IPS-18a (cell line): ENCODE measurements at regions not wholly inside any gene's neighbourhood (a gene's known extent, or its start where the extent isn't known, plus 50 kb on each side); places are given as distances from the start of the nearest gene placed in this dataset.

Experiments used
- H3K27ac ChIP-seq: one replicate; pipeline ENCODE4 v1.5.1; 2013; ENCODE audit warnings: low read length
- H3K27me3 ChIP-seq: one replicate; pipeline ENCODE4 v1.6.1; 2013; ENCODE audit warnings: mild to moderate bottlenecking, low read length; ENCODE audit not compliant: control insufficient read depth, insufficient read depth
- H3K36me3 ChIP-seq: one replicate; pipeline ENCODE4 v1.6.1; 2013; ENCODE audit warnings: low read depth, low read length; ENCODE audit not compliant: control insufficient read depth
- H3K4me1 ChIP-seq: one replicate; pipeline ENCODE4 v1.6.1; 2013; ENCODE audit warnings: low read depth, low read length; ENCODE audit not compliant: control insufficient read depth
- H3K4me3 ChIP-seq: one replicate; pipeline ENCODE4 v1.5.1; 2013; ENCODE audit warnings: low read length
- H3K9ac ChIP-seq: one replicate; pipeline ENCODE4 v1.6.1; 2013; ENCODE audit warnings: mild to moderate bottlenecking, low read length, moderate library complexity
- H3K9me3 ChIP-seq: one replicate; pipeline ENCODE4 v1.6.1; 2013; ENCODE audit warnings: low read depth, low read length; ENCODE audit not compliant: control insufficient read depth

DNA sequence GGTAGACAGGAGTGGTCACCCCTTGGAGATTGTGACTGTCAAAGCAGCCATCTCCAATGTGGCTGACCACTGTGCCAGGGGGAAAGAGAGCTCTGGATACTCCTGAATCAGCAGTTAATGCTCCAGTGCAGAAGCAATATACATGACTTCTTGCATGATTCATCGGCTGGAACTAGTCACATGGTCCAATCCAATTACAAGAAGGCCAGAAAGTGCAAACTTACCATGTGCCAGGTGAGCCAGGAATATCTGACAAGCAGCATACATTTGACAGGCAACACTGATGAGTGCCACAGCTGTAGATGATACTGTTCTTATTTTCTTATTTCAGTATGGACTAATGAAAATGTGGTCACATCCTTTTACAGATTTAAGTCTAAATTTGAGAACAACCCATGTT, 440.0 kb upstream of the MPDZ start:
- Histone ChIP-seq H3K4me1 (peaks cover 21% of the 10 kb centered on the region), H3K9me3 (no peaks in the 10 kb centered on the region), H3K9ac (no peak overlapping the region), H3K4me3 (no peak overlapping the region), H3K27me3 (no peaks in the 10 kb centered on the region), H3K27ac (no peak overlapping the region), H3K36me3 (no peaks in the 10 kb centered on the region)

DNA sequence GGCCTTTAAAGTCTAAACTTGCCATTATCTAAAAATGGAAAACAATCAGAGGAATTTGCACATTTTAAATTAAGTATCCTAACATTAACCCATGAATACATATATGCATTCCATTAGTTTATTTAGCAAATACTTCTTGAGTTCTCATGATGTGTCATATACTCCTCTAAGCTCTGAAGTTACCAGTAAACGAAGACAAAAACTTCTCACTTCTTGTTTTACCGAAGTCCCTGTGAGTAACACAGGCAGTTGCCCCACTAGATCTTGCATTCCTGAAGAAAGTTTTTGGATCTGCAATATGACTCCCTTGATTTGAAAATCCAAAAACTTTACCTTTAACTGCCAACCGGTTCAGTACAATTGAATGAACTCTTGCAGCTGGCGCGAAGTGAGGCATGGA, 439.0 kb upstream of the MPDZ start:
- Histone ChIP-seq H3K4me3 (no peak overlapping the region), H3K27ac (no peak overlapping the region), H3K27me3 (no peaks in the 10 kb centered on the region), H3K9ac (no peak overlapping the region), H3K36me3 (no peaks in the 10 kb centered on the region), H3K9me3 (no peaks in the 10 kb centered on the region), H3K4me1 (peaks cover 21% of the 10 kb centered on the region)

DNA sequence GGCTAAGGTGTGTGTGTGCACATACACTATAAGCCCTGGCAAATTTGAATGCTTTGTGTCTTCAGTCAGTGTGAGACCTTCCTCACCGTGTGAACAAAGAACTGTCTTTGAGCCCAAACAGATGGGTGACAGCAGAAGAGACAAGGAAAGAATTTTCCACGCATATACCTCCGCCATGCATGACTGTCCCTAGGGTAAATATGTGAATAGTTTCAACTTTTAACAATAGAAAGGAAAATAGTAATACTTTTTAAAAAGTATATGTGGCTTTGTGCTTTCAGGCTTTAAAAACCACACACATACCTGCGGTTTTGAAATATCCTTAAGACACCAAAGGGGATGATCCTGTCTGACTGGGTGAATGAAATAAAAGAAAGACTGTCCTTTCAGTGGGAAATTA, 438.6 kb upstream of the MPDZ start:
- Histone ChIP-seq H3K9ac (no peak overlapping the region), H3K4me1 (peaks cover 21% of the 10 kb centered on the region), H3K9me3 (no peaks in the 10 kb centered on the region), H3K27me3 (no peaks in the 10 kb centered on the region), H3K4me3 (no peak overlapping the region), H3K36me3 (no peaks in the 10 kb centered on the region), H3K27ac (no peak overlapping the region)

DNA sequence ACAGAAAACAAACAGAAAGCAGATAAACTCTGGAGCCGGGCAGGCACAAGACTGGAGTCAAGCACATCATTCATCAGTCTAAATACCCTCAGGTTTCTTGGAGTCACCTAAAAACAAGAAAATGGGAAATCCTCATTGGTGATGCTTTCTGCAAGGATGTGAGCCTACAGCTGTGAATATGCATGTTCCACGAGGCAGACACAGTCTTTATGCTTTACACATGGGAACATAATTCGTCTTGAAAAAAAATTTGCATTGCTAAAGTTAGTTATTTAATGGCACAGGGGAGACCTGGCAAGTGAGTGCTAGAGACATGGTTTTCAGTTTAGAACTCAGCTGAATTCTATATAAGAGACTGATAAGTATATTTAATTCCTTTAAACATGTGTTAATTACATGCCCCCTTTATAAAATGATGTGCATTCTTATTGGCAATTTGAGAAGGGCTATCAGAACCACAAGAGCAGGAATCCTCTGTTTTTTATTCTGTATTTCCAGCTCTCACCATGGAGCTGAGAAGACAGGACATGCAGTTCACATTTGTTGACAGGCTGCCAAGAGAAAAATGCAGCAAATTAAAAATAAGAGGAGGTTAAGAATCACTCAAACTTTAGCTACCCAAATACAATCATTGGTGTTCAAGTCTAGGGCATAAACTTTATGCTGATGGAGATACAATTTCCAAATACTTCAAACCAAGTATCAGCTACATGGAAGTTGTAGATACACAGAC, 438.0 kb upstream of the MPDZ start:
- no peak overlapping the region for H3K9ac ChIP-seq
- no peaks in the 10 kb centered on the region for H3K9me3 ChIP-seq
- no peak overlapping the region for H3K4me3 ChIP-seq
- no peak overlapping the region for H3K27ac ChIP-seq
- peaks cover 21% of the 10 kb centered on the region for H3K4me1 ChIP-seq
- no peaks in the 10 kb centered on the region for H3K27me3 ChIP-seq
- H3K36me3 ChIP-seq = no peaks in the 10 kb centered on the region

DNA sequence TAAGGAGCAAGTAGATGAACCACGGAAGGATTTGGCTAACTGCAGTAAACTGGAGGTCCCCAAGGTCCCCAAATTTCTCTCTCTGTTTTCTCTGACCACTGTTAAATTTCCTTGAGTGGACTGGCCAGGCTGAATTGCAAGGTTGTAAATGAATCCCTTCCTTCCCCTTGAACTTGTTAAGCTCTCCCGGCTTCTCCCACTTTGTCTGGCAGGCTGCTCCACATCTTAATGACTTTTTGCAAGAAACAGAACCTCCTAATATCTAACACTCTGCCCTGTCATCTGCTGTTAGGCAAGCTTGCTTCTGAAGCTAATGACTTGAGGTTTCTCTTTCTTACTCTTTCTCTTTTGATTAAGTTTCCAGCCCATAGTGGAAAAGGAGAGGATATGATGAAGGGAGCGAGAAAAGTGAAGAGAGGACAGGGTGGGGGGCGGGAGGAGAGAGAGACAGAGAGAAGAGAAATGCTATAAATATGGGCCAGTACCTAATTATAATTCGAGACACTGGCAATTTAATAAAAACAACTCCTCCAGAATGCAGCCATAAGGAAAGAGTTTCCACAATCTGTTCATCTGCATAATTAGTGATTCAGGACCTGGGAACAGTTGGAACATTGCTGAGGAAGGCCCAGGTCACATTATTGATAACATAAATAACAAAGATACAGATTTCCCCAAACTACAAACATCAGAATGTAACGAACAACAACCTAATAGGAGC, 437.3 kb upstream of the MPDZ start:
- Histone ChIP-seq H3K27me3 (no peaks in the 10 kb centered on the region), H3K4me1 (peaks cover 21% of the 10 kb centered on the region), H3K27ac (no peak overlapping the region), H3K9ac (no peak overlapping the region), H3K36me3 (no peaks in the 10 kb centered on the region), H3K9me3 (no peaks in the 10 kb centered on the region), H3K4me3 (no peak overlapping the region)

DNA sequence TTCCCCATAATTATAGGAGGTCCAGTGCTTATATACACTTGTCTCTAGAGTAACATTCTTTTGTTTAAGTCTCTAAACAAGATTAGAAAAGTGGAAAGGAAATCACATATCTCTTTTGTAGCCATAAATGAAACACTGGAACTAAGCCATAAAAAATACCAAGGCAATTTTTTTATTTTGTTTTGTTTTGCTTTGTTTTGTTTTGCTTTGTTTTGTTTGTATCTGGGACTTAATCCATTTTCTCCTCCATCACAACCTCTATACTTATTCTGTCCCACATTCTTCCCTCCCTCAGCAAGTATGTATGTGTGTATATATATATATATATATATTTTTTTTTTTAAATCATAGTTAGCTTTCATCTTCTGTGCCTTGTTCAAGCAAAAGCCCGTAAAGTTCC, 436.6 kb upstream of the MPDZ start:
- Histone ChIP-seq H3K27me3 (no peaks in the 10 kb centered on the region), H3K27ac (no peak overlapping the region), H3K4me3 (no peak overlapping the region), H3K9me3 (no peaks in the 10 kb centered on the region), H3K4me1 (peaks cover 21% of the 10 kb centered on the region), H3K36me3 (no peaks in the 10 kb centered on the region), H3K9ac (no peak overlapping the region)

DNA sequence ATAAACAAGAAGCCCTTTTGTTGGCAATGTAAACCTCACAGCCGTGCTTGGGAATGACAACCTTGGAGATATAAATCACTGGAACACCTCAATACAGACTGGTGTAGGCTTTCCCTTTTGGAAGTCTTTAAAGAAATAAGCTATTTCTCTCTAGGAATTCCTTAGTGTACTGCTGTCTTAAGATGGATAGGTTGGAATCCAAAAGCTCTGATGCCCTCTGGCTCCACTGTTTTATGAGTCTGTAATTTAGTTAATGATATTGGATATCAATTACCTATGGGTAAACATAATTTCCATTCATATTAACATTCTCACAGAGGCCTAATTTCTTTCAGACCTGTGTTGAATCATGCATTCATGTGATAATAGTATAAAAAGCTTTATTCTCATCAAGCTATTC, 435.9 kb upstream of the MPDZ start:
- Histone ChIP-seq H3K4me1 (peaks cover 21% of the 10 kb centered on the region), H3K4me3 (no peak overlapping the region), H3K27me3 (no peaks in the 10 kb centered on the region), H3K9ac (no peak overlapping the region), H3K27ac (no peak overlapping the region), H3K36me3 (no peaks in the 10 kb centered on the region), H3K9me3 (no peaks in the 10 kb centered on the region)

DNA sequence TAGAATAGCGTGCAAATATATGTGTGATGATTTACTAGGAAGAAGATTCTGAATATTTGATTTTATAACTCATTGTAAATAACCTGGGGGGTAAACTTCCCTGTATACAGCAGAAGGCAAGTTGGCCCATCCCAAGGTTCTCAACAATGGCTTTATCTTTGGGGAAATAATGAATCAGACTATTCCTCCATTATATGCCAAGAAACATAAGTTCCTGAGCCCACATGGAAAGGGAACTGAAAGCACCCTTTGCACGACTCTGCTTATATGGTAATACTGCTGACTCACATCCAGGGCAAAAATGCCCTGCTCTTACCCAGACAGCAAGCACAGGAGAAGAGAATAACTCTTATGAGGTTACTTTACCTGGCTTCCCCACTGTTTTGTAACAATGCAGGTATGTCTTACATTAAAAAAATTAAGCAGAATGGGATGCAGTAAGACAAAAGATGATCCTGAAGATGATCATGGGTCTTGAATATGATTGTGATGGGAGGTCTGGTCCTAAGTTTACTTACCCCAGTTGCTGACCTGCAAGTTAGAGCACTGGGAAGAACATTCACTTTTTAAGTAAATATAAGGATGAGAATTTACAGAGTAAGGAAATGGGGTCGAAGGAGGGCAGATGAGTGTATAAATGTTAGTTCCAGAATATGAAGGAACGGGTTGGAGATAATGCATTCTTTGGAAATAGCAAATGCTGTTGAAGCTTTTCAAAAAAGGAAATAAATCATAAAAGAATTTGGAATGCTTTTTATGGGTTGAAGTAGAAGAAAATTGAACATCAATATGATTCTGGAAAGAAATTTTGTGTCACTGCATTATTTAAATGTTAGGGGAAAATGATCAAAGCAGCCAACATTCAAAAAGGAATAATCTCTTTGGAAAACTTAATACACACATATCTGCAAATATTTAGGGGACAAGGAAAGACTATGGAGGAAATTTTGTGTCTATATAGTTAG, 428.4 kb upstream of the MPDZ start:
- Histone ChIP-seq H3K27ac (no peak overlapping the region), H3K36me3 (no peaks in the 10 kb centered on the region), H3K9ac (no peak overlapping the region), H3K27me3 (no peaks in the 10 kb centered on the region), H3K4me1 (no peaks in the 10 kb centered on the region), H3K4me3 (no peak overlapping the region), H3K9me3 (no peaks in the 10 kb centered on the region)

DNA sequence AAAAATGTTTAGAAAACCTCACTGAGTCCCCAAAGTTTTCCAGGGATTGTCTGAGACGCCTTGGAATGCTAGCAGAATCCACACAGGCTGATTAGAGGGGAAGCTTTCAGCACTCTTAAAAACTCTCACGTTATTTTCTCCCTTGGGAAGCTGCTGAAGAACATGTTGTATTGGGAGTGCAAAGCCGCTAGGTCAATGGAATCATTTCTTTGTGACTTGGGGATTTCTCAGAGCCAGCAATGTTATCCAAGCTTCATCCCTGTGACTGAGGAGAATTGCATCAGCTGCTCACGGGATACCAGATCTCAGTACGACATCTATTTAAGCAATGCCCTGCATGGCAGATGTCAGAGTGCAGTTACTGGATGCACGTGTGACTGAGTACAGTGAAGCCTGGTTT, 426.4 kb upstream of the MPDZ start:
- Histone ChIP-seq H3K4me1 (no peaks in the 10 kb centered on the region), H3K27me3 (no peaks in the 10 kb centered on the region), H3K27ac (no peak overlapping the region), H3K9me3 (no peaks in the 10 kb centered on the region), H3K36me3 (no peaks in the 10 kb centered on the region), H3K4me3 (no peak overlapping the region), H3K9ac (no peak overlapping the region)

DNA sequence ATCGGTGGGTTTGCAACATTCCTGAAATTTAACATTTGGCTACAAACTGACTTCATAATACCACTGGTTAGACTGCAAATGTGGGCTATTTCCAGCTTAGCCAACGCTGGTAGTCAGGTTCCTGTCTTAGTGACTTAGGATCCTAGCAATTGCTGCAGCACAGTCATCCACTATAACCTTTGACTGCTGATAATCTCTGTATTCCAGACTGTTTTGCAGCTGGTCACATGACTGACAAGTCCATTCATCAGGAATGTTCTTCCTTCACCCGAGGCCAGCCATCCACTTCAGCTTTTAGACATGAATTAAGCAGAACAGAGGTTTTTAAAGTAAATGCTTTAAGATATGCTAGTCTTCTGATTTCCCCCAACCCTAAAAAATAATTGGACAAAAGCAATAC, 425.9 kb upstream of the MPDZ start:
- no peaks in the 10 kb centered on the region for H3K4me1 ChIP-seq
- H3K36me3 ChIP-seq = no peaks in the 10 kb centered on the region
- no peak overlapping the region for H3K27ac ChIP-seq
- H3K9me3 ChIP-seq = no peaks in the 10 kb centered on the region
- H3K9ac ChIP-seq = no peak overlapping the region
- H3K27me3 ChIP-seq = no peaks in the 10 kb centered on the region
- H3K4me3 ChIP-seq = no peak overlapping the region

DNA sequence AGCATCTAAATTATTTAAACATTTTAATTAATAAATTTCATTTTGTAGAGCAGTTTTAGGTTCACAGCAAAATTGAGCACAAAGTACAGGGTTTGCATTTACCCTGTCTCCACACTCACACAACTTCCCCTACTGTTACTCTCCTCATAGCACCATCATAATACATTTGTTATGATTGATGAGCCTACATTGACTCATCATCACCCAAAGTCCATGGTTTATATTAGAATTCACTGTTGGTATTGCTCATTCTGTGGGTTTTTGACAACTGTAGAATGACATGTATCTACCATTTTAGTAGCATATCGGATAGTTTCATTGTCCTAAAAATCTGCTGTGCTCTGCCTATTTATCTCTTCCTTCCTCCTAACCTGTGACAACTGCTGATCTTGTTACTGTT, 411.1 kb upstream of the MPDZ start:
- no peak overlapping the region for H3K4me3 ChIP-seq
- H3K36me3 ChIP-seq = no peaks in the 10 kb centered on the region
- no peak overlapping the region for H3K9ac ChIP-seq
- H3K9me3 ChIP-seq = peaks cover 15% of the 10 kb centered on the region
- H3K4me1 ChIP-seq = peaks cover 17% of the 10 kb centered on the region
- no peak overlapping the region for H3K27ac ChIP-seq
- H3K27me3 ChIP-seq = no peaks in the 10 kb centered on the region
